ENCODE measurements at regions not wholly inside any gene's neighbourhood (a gene's known extent, or its start where the extent isn't known, plus 50 kb on each side); places are given as distances from the start of the nearest gene placed in this dataset.

GRCh38 chr4:95980877-95981360, 141.0 kb downstream of the PDHA2 start:
- no peak overlapping the region for H3K4me3 ChIP-seq (replicated peaks in 1 of 3; ENCODE audit: insufficient read depth in 1 of 3, low read depth in 1 of 3, low read length in 3 of 3)
- H3K79me2 ChIP-seq (ENCODE audit: control insufficient read depth, insufficient read depth, low read length) = no peaks in the 10 kb centered on the region
- no peaks in the 10 kb centered on the region for H3K27me3 ChIP-seq (ENCODE audit: control insufficient read depth in 2 of 2, insufficient read depth in 2 of 2, low read length in 2 of 2)
- H3K4me1 ChIP-seq (ENCODE audit: control insufficient read depth, extremely low read depth, insufficient read depth, low read length) = no peaks in the 10 kb centered on the region
- FAIRE-seq (no peak), DNase-seq (ENCODE audit: low read depth, low spot score) (no peak)
- intact Hi-C loops (cut with micrococcal nuclease) (no loop called here), dilution Hi-C loops (cut with MboI; ENCODE audit: extremely low pct_ligation_motif_present, low sequenced_read_pairs) (no loop called here)
- H3K36me3 ChIP-seq (ENCODE audit: control insufficient read depth in 2 of 2, extremely low read depth in 1 of 2, insufficient read depth in 2 of 2, low read length in 2 of 2) = no peaks in the 10 kb centered on the region
- H3K9me1 ChIP-seq (replicated peaks; ENCODE audit: control insufficient read depth, extremely low read depth, insufficient read depth, low read length) = no peaks in the 10 kb centered on the region
- no peak overlapping the region for H3K9ac ChIP-seq (replicated peaks; ENCODE audit: extremely low read depth, insufficient read depth, low read length)
- no peak overlapping the region for H3K27ac ChIP-seq (ENCODE audit: insufficient read depth, low read depth, low read length)
- TF ChIP-seq MAX (IDR thresholded peaks at IDR 0.05; ENCODE audit: insufficient read depth, insufficient read length) = no peak
- TF ChIP-seq POLR2A (IDR thresholded peaks at IDR 0.05; ENCODE audit: low read depth, low read length) = no peak
- no peak for TF ChIP-seq GATA2 (IDR thresholded peaks at IDR 0.05; ENCODE audit: insufficient read depth, insufficient read length, low read depth, low read length)
- no peak for TF ChIP-seq FOS (IDR thresholded peaks at IDR 0.05; ENCODE audit: borderline replicate concordance, insufficient read depth, low read length)
- TF ChIP-seq JUN (IDR thresholded peaks at IDR 0.05; ENCODE audit: borderline replicate concordance, insufficient read depth, insufficient read length, low read depth) = no peak
- no peak for TF ChIP-seq POLR2AphosphoS5 (IDR thresholded peaks at IDR 0.05; ENCODE audit: insufficient read depth, low read depth, low read length)
- TF ChIP-seq EZH2 (IDR thresholded peaks at IDR 0.05; ENCODE audit: borderline replicate concordance, low read depth, low read length, severe bottlenecking) = no peak
- no peak for TF ChIP-seq MYC (IDR thresholded peaks at IDR 0.05; ENCODE audit: low read depth, low read length)
- TF ChIP-seq CTCF (IDR thresholded peaks at IDR 0.05; ENCODE audit: extremely low read depth in 1 of 2, insufficient read depth in 1 of 2, low read depth in 1 of 2, low read length in 2 of 2) = no peak
- ChIA-PET POLR2A (no interaction called here), CTCF (interaction anchor here (1.0 kb wide), 1 partner anchor 16 kb away, joined by 3 read pairs; no protein-coding TSS in a partner anchor)
- H3K9me3 ChIP-seq (replicated peaks; ENCODE audit: control insufficient read depth, insufficient read depth, low read length) = no peaks in the 10 kb centered on the region
- BruUV-seq (replicated peaks) = no TSS peak
- H2AFZ ChIP-seq (ENCODE audit: low read depth, low read length) = no peak overlapping the region
- no peak overlapping the region for H3K4me2 ChIP-seq (ENCODE audit: insufficient read depth, low read length)
- H4K20me1 ChIP-seq (replicated peaks; ENCODE audit: control insufficient read depth, extremely low read depth, insufficient read depth, low read length) = no peaks in the 10 kb centered on the region
